Keratinocyte (primary cell): ENCODE measurements at regions not wholly inside any gene's neighbourhood (a gene's known extent, or its start where the extent isn't known, plus 50 kb on each side); places are given as distances from the start of the nearest gene placed in this dataset.

ENCODE experiments used
- EZH2 ChIP-seq: IDR thresholded peaks from one replicate; pipeline ENCODE4 v1.6.1; 2012; ENCODE audit warnings: inconsistent platforms, mild to moderate bottlenecking, low read length, moderate library complexity
- TF ChIP-seq, protein P1 (sequence below), 3 experiments: IDR thresholded peaks in 1 of 3; conservative IDR thresholded peaks in 1 of 3; optimal IDR thresholded peaks in 1 of 3; 2 replicates in 2 of 3; 3 replicates in 1 of 3; pipeline versions ENCODE3 to v1.5.1; 2011; ENCODE audit warnings: low read length in 3 of 3, mild to moderate bottlenecking in 3 of 3, moderate library complexity in 2 of 3, control low read depth in 1 of 3, inconsistent platforms in 1 of 3; ENCODE audit not compliant: insufficient read depth in 2 of 3; ENCODE audit errors: extremely low read depth in 1 of 3

DNA sequence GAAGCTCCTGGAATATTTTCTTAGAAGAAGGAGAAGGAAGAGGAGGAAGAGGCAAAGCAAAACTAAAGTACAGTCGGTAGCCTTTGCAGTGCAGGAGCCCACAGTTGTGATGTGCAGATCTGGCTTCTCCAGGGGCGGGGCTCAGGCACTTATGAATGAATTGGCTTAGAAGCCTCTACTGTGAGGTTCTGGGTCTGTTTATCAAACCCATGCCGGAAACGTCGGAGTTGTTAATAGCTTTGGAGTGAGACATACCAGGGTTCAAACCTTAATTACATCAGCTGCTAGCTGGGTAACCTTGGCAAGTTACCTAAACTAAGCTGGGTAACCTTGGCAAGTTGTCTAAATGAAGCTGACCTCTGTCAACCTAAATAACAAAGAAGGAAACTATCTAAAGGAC lies 89.3 kb upstream of the PITRM1 start:
- TF ChIP-seq, protein P1, sequence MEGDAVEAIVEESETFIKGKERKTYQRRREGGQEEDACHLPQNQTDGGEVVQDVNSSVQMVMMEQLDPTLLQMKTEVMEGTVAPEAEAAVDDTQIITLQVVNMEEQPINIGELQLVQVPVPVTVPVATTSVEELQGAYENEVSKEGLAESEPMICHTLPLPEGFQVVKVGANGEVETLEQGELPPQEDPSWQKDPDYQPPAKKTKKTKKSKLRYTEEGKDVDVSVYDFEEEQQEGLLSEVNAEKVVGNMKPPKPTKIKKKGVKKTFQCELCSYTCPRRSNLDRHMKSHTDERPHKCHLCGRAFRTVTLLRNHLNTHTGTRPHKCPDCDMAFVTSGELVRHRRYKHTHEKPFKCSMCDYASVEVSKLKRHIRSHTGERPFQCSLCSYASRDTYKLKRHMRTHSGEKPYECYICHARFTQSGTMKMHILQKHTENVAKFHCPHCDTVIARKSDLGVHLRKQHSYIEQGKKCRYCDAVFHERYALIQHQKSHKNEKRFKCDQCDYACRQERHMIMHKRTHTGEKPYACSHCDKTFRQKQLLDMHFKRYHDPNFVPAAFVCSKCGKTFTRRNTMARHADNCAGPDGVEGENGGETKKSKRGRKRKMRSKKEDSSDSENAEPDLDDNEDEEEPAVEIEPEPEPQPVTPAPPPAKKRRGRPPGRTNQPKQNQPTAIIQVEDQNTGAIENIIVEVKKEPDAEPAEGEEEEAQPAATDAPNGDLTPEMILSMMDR (optimal IDR thresholded peaks at IDR 0.05 in 1 of 3, IDR thresholded peaks at IDR 0.05 in 1 of 3, conservative IDR thresholded peaks at IDR 0.05 in 1 of 3; ENCODE audit: extremely low read depth in 1 of 3, insufficient read depth in 2 of 3, low read length in 3 of 3) = no peak
- no peak for TF ChIP-seq EZH2
